Mesenchymal stem cell (in vitro differentiated cells and primary cell): ENCODE measurements at regions not wholly inside any gene's neighbourhood (a gene's known extent, or its start where the extent isn't known, plus 50 kb on each side); places are given as distances from the start of the nearest gene placed in this dataset.
A peak's percentile ranks its signal among the peaks of the same experiment; 100 is the strongest.

Experiments
- DNase-seq: peaks from one replicate; pipeline ENCODE4 v3.0.0-alpha.2; 2013
- H2AFZ ChIP-seq: one replicate; pipeline ENCODE4 v1.6.1; 2013; ENCODE audit warnings: low read depth, mild to moderate bottlenecking, control low read depth, inconsistent platforms, low read length, moderate library complexity
- H2AK5ac ChIP-seq: 2 replicates; pipeline ENCODE4 v1.6.1; 2013; ENCODE audit warnings: low read length, moderate library complexity, mild to moderate bottlenecking, inconsistent platforms; ENCODE audit not compliant: severe bottlenecking
- H2BK120ac ChIP-seq: one replicate; pipeline ENCODE4 v1.6.1; 2013; ENCODE audit warnings: low read depth, mild to moderate bottlenecking, inconsistent platforms, low read length, moderate library complexity
- H2BK12ac ChIP-seq, 2 experiments: one replicate each; pipeline ENCODE4 v1.6.1; 2013; ENCODE audit warnings: inconsistent platforms in 2 of 2, low read length in 2 of 2, mild to moderate bottlenecking in 2 of 2, moderate library complexity in 2 of 2, control low read depth in 1 of 2
- H2BK15ac ChIP-seq: one replicate; pipeline ENCODE4 v1.6.1; 2013; ENCODE audit warnings: mild to moderate bottlenecking, low read depth, inconsistent platforms; ENCODE audit not compliant: poor library complexity, severe bottlenecking
- H2BK5ac ChIP-seq: 2 replicates; pipeline ENCODE4 v1.6.1; 2013; ENCODE audit warnings: low read depth, mild to moderate bottlenecking, low read length, control low read depth, inconsistent platforms; ENCODE audit not compliant: poor library complexity, severe bottlenecking
- H3K14ac ChIP-seq, 2 experiments: one replicate each; pipeline ENCODE4 v1.6.1; 2013; ENCODE audit warnings: inconsistent platforms in 2 of 2, low read length in 2 of 2, control low read depth in 1 of 2, mild to moderate bottlenecking in 1 of 2, moderate library complexity in 1 of 2
- H3K18ac ChIP-seq, 2 experiments: one replicate each; pipeline ENCODE4 v1.6.1; 2013; ENCODE audit warnings: inconsistent platforms in 2 of 2, low read length in 2 of 2, control low read depth in 1 of 2, low read depth in 1 of 2, mild to moderate bottlenecking in 1 of 2
- H3K23ac ChIP-seq, 2 experiments: one replicate each; pipeline ENCODE4 v1.6.1; 2013; ENCODE audit warnings: inconsistent platforms in 2 of 2, low read length in 2 of 2, mild to moderate bottlenecking in 2 of 2, moderate library complexity in 2 of 2, control low read depth in 1 of 2
- H3K27ac ChIP-seq: 2 replicates; pipeline ENCODE4 v1.5.1; 2013; ENCODE audit warnings: mild to moderate bottlenecking, moderate library complexity, low read length, control low read depth, inconsistent platforms; ENCODE audit not compliant: poor library complexity, severe bottlenecking
- H3K27me3 ChIP-seq, 2 experiments: 2 replicates each; pipeline versions ENCODE4 v1.6.1 to v1.7.0; 2013; ENCODE audit warnings: low read length in 2 of 2, mild to moderate bottlenecking in 2 of 2, moderate library complexity in 2 of 2, control low read depth in 1 of 2, inconsistent platforms in 1 of 2; ENCODE audit not compliant: control insufficient read depth in 1 of 2, insufficient read depth in 1 of 2
- H3K36me3 ChIP-seq, 2 experiments: 2 replicates each; pipeline versions ENCODE4 v1.6.1 to v1.7.0; 2013; ENCODE audit warnings: low read length in 2 of 2, control low read depth in 1 of 2, inconsistent platforms in 1 of 2, low read depth in 1 of 2, mild to moderate bottlenecking in 1 of 2; ENCODE audit not compliant: insufficient read depth in 2 of 2, control insufficient read depth in 1 of 2
- H3K4ac ChIP-seq, 2 experiments: one replicate each; pipeline ENCODE4 v1.6.1; 2013; ENCODE audit warnings: inconsistent platforms in 2 of 2, low read length in 2 of 2, mild to moderate bottlenecking in 2 of 2, moderate library complexity in 2 of 2, control low read depth in 1 of 2, low read depth in 1 of 2
- H3K4me1 ChIP-seq: 2 replicates; pipeline ENCODE4 v1.6.1; 2013; ENCODE audit warnings: low read depth, low read length, control low read depth; ENCODE audit not compliant: control insufficient read depth, insufficient read depth
- H3K4me2 ChIP-seq: 2 replicates; pipeline ENCODE4 v1.6.1; 2013; ENCODE audit warnings: low read length, mild to moderate bottlenecking, inconsistent platforms; ENCODE audit not compliant: poor library complexity, severe bottlenecking
- H3K4me3 ChIP-seq, 2 experiments: 2 replicates each; pipeline versions ENCODE4 v1.5.1 to v1.7.0; 2013; ENCODE audit warnings: low read length in 2 of 2, mild to moderate bottlenecking in 2 of 2, control low read depth in 1 of 2, low read depth in 1 of 2; ENCODE audit not compliant: insufficient read depth in 1 of 2
- H3K79me1 ChIP-seq: replicated peaks from 2 replicates; pipeline ENCODE4 v1.6.1; 2013; ENCODE audit warnings: mild to moderate bottlenecking, control low read depth, low read length, inconsistent platforms; ENCODE audit not compliant: poor library complexity, severe bottlenecking
- H3K9ac ChIP-seq: 2 replicates; pipeline ENCODE4 v1.7.0; 2013; ENCODE audit warnings: mild to moderate bottlenecking, low read length, moderate library complexity
- H3K9me3 ChIP-seq: 2 replicates; pipeline ENCODE4 v1.7.0; 2013; ENCODE audit warnings: mild to moderate bottlenecking, low read length; ENCODE audit not compliant: control insufficient read depth
- H4K8ac ChIP-seq: one replicate; pipeline ENCODE4 v1.6.1; 2013; ENCODE audit warnings: inconsistent platforms, mild to moderate bottlenecking, low read length, moderate library complexity
- H4K91ac ChIP-seq: one replicate; pipeline ENCODE4 v1.6.1; 2013; ENCODE audit warnings: mild to moderate bottlenecking, low read length, inconsistent platforms
- WGBS: methylation state at CpG from one replicate; pipeline ENCODE4 v1.1.7; 2013; ENCODE audit warnings: mixed read lengths; 5-methylcytosine and 5-hydroxymethylcytosine counted together

- peaks cover 12% of the 10 kb centered on the region for H3K9me3 ChIP-seq
- WGBS, result 71% methylated on average over 2 of the region's 3 CpGs
These were observed 77.0 kb downstream of the SMIM21 start for GRCh38 chr18:75350512-75350839.

GRCh38 chr18:75349668-75350511 is 77.6 kb downstream of the SMIM21 start:
- Histone ChIP-seq H3K27me3 (peaks cover 0 to 3% of the 10 kb centered on the region in 2 experiments), H3K4me2 (peak overlapping the region; percentile 73), H2AFZ (no peak overlapping the region), H2BK120ac (no peak overlapping the region), H3K9ac (no peak overlapping the region), H2BK12ac (no peak overlapping the region), H3K14ac (no peak overlapping the region), H3K4me1 (peaks cover 15% of the 10 kb centered on the region), H3K4me3 (no peak overlapping the region), H3K36me3 (no peaks in the 10 kb centered on the region), H4K8ac (no peak overlapping the region), H3K9me3 (peaks cover 12% of the 10 kb centered on the region), H3K27ac (peak overlapping the region; percentile 64), H2AK5ac (peak overlapping the region; percentile 65), H3K23ac (no peak overlapping the region), H3K4ac (no peak overlapping the region), H3K18ac (no peak overlapping the region), H2BK5ac (peak overlapping the region; percentile 24), H2BK15ac (no peak overlapping the region), H4K91ac (no peak overlapping the region), H3K79me1 (no peaks in the 10 kb centered on the region)
- 64% methylated on average over 17 of the region's 18 CpGs for WGBS
- no peak for DNase-seq

More at GRCh38 chr18:75350512-75350839, 77.0 kb downstream of the SMIM21 start:
- H2BK5ac ChIP-seq, result no peak overlapping the region
- peaks cover 15% of the 10 kb centered on the region for H3K4me1 ChIP-seq
- no peak overlapping the region for H4K8ac ChIP-seq
- H3K36me3 ChIP-seq, result no peaks in the 10 kb centered on the region
- no peak overlapping the region for H2BK15ac ChIP-seq
- no peak overlapping the region for H3K18ac ChIP-seq
- H3K4me3 ChIP-seq, result no peak overlapping the region
- no peak overlapping the region for H2BK120ac ChIP-seq
- H3K23ac ChIP-seq, result no peak overlapping the region
- H2BK12ac ChIP-seq, result no peak overlapping the region
- H3K27me3 ChIP-seq, result peaks cover 0 to 3% of the 10 kb centered on the region in 2 experiments
- H3K9ac ChIP-seq, result no peak overlapping the region
- no peak overlapping the region for H2AK5ac ChIP-seq
- H3K79me1 ChIP-seq, result no peaks in the 10 kb centered on the region
- H3K4me2 ChIP-seq, result no peak overlapping the region
- no peak overlapping the region for H4K91ac ChIP-seq
- no peak for DNase-seq
- peak overlapping the region; percentile 63 for H3K27ac ChIP-seq
- no peak overlapping the region for H3K4ac ChIP-seq
- no peak overlapping the region for H3K14ac ChIP-seq
- no peak overlapping the region for H2AFZ ChIP-seq

GRCh38 chr18:75346671-75347070 is 80.8 kb downstream of the SMIM21 start:
- Histone ChIP-seq H3K4ac (no peak overlapping the region), H2BK120ac (no peak overlapping the region), H3K79me1 (no peaks in the 10 kb centered on the region), H3K27ac (no peak overlapping the region), H4K8ac (no peak overlapping the region), H3K18ac (no peak overlapping the region), H2AK5ac (no peak overlapping the region), H3K36me3 (no peaks in the 10 kb centered on the region), H2BK12ac (no peak overlapping the region), H3K9ac (no peak overlapping the region), H3K9me3 (peaks cover 5% of the 10 kb centered on the region), H3K4me1 (peaks cover 15% of the 10 kb centered on the region), H3K4me3 (no peak overlapping the region), H4K91ac (no peak overlapping the region), H2AFZ (no peak overlapping the region), H3K4me2 (no peak overlapping the region), H2BK5ac (no peak overlapping the region), H3K27me3 (peaks cover 0 to 3% of the 10 kb centered on the region in 2 experiments), H3K23ac (no peak overlapping the region), H3K14ac (no peak overlapping the region), H2BK15ac (no peak overlapping the region)
- WGBS, result 77% methylated on average over 6 of the region's 6 CpGs
- no peak for DNase-seq

GRCh38 chr18:75344615-75345014 is 82.9 kb downstream of the SMIM21 start:
- Histone ChIP-seq H3K4me3 (no peak overlapping the region), H3K4ac (no peak overlapping the region), H2BK120ac (no peak overlapping the region), H3K14ac (no peak overlapping the region), H3K79me1 (no peaks in the 10 kb centered on the region), H2BK12ac (no peak overlapping the region), H3K9ac (no peak overlapping the region), H2BK5ac (no peak overlapping the region), H3K4me1 (peaks cover 12% of the 10 kb centered on the region), H3K36me3 (no peaks in the 10 kb centered on the region), H4K8ac (no peak overlapping the region), H3K9me3 (no peaks in the 10 kb centered on the region), H3K27me3 (peaks cover 0 to 3% of the 10 kb centered on the region in 2 experiments), H3K4me2 (no peak overlapping the region), H3K23ac (no peak overlapping the region), H3K27ac (no peak overlapping the region), H2BK15ac (no peak overlapping the region), H3K18ac (no peak overlapping the region), H2AFZ (no peak overlapping the region), H2AK5ac (no peak overlapping the region), H4K91ac (no peak overlapping the region)
- no peak for DNase-seq
- 88% methylated on average over 7 of the region's 7 CpGs for whole genome bisulfite sequencing
